ENCODE measurements at regions not wholly inside any gene's neighbourhood (a gene's known extent, or its start where the extent isn't known, plus 50 kb on each side); places are given as distances from the start of the nearest gene placed in this dataset.

GRCh38 chr4:181810711-181811110 is 432.5 kb upstream of the TENM3 start:
- TF ChIP-seq CTCF (IDR thresholded peaks at IDR 0.05; ENCODE audit: insufficient read depth, low read length) (no peak), POLR2AphosphoS5 (IDR thresholded peaks at IDR 0.05; ENCODE audit: low read depth) (no peak), GABPA (IDR thresholded peaks at IDR 0.05; ENCODE audit: low read depth) (no peak)

Data from HL-60 (cell line).